ENCODE measurements at regions not wholly inside any gene's neighbourhood (a gene's known extent, or its start where the extent isn't known, plus 50 kb on each side); places are given as distances from the start of the nearest gene placed in this dataset.
"Not testable (repeated sequence)": the region's sequence is repeated elsewhere in the genome, so short reads cannot be mapped to it uniquely, and the experiment has no call there.

GRCh38 chr18:38654946-38655345 is 1089.3 kb upstream of the CELF4 start:
- no peak for DNase-seq (ENCODE audit: extremely low read depth, low read depth, low spot score)

- no peak for DNase-seq (ENCODE audit: extremely low read depth, low read depth, low spot score)
Observed at GRCh38 chr18:38651736-38652135, 1086.1 kb upstream of the CELF4 start.

- DNase-seq (ENCODE audit: extremely low read depth, low read depth, low spot score), result no peak
Observed at GRCh38 chr18:38648179-38648578, 1082.6 kb upstream of the CELF4 start.

GRCh38 chr18:38646296-38646695 is 1080.7 kb upstream of the CELF4 start:
- no peak for DNase-seq (ENCODE audit: extremely low read depth, low read depth, low spot score)

GRCh38 chr18:38644875-38645641 is 1079.5 kb upstream of the CELF4 start:
- no peak for DNase-seq (ENCODE audit: extremely low read depth, low read depth, low spot score)

GRCh38 chr18:38642711-38643110 is 1077.1 kb upstream of the CELF4 start:
- DNase-seq (ENCODE audit: extremely low read depth, low read depth, low spot score), result no peak

- DNase-seq (ENCODE audit: extremely low read depth, low read depth, low spot score), result not testable (repeated sequence)
Observed at GRCh38 chr18:38639700-38640099, 1074.1 kb upstream of the CELF4 start.

- no peak for DNase-seq (ENCODE audit: extremely low read depth, low read depth, low spot score)
Observed at GRCh38 chr18:38635709-38636430, 1070.3 kb upstream of the CELF4 start.

GRCh38 chr18:38634117-38634516 is 1068.5 kb upstream of the CELF4 start:
- no peak for DNase-seq (ENCODE audit: extremely low read depth, low read depth, low spot score)

GRCh38 chr18:38633333-38633732 is 1067.7 kb upstream of the CELF4 start:
- DNase-seq (ENCODE audit: extremely low read depth, low read depth, low spot score), result no peak

- DNase-seq (ENCODE audit: extremely low read depth, low read depth, low spot score), result no peak
Observed at GRCh38 chr18:38619129-38619528, 1053.5 kb upstream of the CELF4 start.

GRCh38 chr18:38616306-38616705 is 1050.7 kb upstream of the CELF4 start:
- no peak for DNase-seq (ENCODE audit: extremely low read depth, low read depth, low spot score)

- DNase-seq (ENCODE audit: extremely low read depth, low read depth, low spot score), result no peak
Observed at GRCh38 chr18:38612904-38613303, 1047.3 kb upstream of the CELF4 start.

- DNase-seq (ENCODE audit: extremely low read depth, low read depth, low spot score), result no peak
Observed at GRCh38 chr18:38611036-38611964, 1045.7 kb upstream of the CELF4 start.

- DNase-seq (ENCODE audit: extremely low read depth, low read depth, low spot score), result no peak
Observed at GRCh38 chr18:38606841-38607240, 1041.2 kb upstream of the CELF4 start.

- DNase-seq (ENCODE audit: extremely low read depth, low read depth, low spot score), result no peak
Observed at GRCh38 chr18:38602341-38602740, 1036.7 kb upstream of the CELF4 start.

- DNase-seq (ENCODE audit: extremely low read depth, low read depth, low spot score), result no peak
Observed at GRCh38 chr18:38587571-38587970, 1022.0 kb upstream of the CELF4 start.

- DNase-seq (ENCODE audit: extremely low read depth, low read depth, low spot score), result no peak
Observed at GRCh38 chr18:38586327-38586726, 1020.7 kb upstream of the CELF4 start.

GRCh38 chr18:38579764-38580163 is 1014.2 kb upstream of the CELF4 start:
- DNase-seq (ENCODE audit: extremely low read depth, low read depth, low spot score), result no peak

- no peak for DNase-seq (ENCODE audit: extremely low read depth, low read depth, low spot score)
Observed at GRCh38 chr18:38576916-38577315, 1011.3 kb upstream of the CELF4 start.

- no peak for DNase-seq (ENCODE audit: extremely low read depth, low read depth, low spot score)
Observed at GRCh38 chr18:38576349-38576748, 1010.8 kb upstream of the CELF4 start.

Measured in glomerular endothelial cell (primary cell).